ENCODE measurements at regions not wholly inside any gene's neighbourhood (a gene's known extent, or its start where the extent isn't known, plus 50 kb on each side); places are given as distances from the start of the nearest gene placed in this dataset.

- Histone ChIP-seq H3K27me3 (ENCODE audit: insufficient read depth, low read length) (no peaks in the 10 kb centered on the region), H3K4me3 (ENCODE audit: low read length) (no peak overlapping the region), H3K9ac (ENCODE audit: low read depth, low read length) (no peak overlapping the region), H3K36me3 (ENCODE audit: insufficient read depth, low read depth, low read length) (no peaks in the 10 kb centered on the region), H3K9me3 (ENCODE audit: insufficient read depth, low read depth, low read length) (peaks cover 5% of the 10 kb centered on the region), H3K27ac (ENCODE audit: low read length) (no peak overlapping the region), H3K4me1 (ENCODE audit: insufficient read depth, low read length) (0 out of 2 replicates have a peak, but pooled peaks cover 5% of the 10 kb centered on the region)
These were observed 670.3 kb downstream of the TLE4 start for GRCh38 chr9:80242022-80242421.

- Histone ChIP-seq H3K4me1 (ENCODE audit: insufficient read depth, low read length) (no peaks in the 10 kb centered on the region), H3K9me3 (ENCODE audit: insufficient read depth, low read depth, low read length) (no peaks in the 10 kb centered on the region), H3K4me3 (ENCODE audit: low read length) (no peak overlapping the region), H3K27me3 (ENCODE audit: insufficient read depth, low read length) (no peaks in the 10 kb centered on the region), H3K9ac (ENCODE audit: low read depth, low read length) (no peak overlapping the region), H3K36me3 (ENCODE audit: insufficient read depth, low read depth, low read length) (no peaks in the 10 kb centered on the region), H3K27ac (ENCODE audit: low read length) (no peak overlapping the region)
These were observed 664.0 kb downstream of the TLE4 start for GRCh38 chr9:80235752-80236151.

- H3K27me3 ChIP-seq (ENCODE audit: insufficient read depth, low read length) = no peaks in the 10 kb centered on the region
- no peaks in the 10 kb centered on the region for H3K4me1 ChIP-seq (ENCODE audit: insufficient read depth, low read length)
- H3K9me3 ChIP-seq (ENCODE audit: insufficient read depth, low read depth, low read length) = no peaks in the 10 kb centered on the region
- H3K36me3 ChIP-seq (ENCODE audit: insufficient read depth, low read depth, low read length) = no peaks in the 10 kb centered on the region
- H3K4me3 ChIP-seq (ENCODE audit: low read length) = no peak overlapping the region
- no peak overlapping the region for H3K9ac ChIP-seq (ENCODE audit: low read depth, low read length)
- no peak overlapping the region for H3K27ac ChIP-seq (ENCODE audit: low read length)
These were observed 662.1 kb downstream of the TLE4 start for GRCh38 chr9:80233906-80234305.

- H3K27me3 ChIP-seq (ENCODE audit: insufficient read depth, low read length) = no peaks in the 10 kb centered on the region
- H3K9ac ChIP-seq (ENCODE audit: low read depth, low read length) = no peak overlapping the region
- no peaks in the 10 kb centered on the region for H3K4me1 ChIP-seq (ENCODE audit: insufficient read depth, low read length)
- H3K27ac ChIP-seq (ENCODE audit: low read length) = no peak overlapping the region
- H3K9me3 ChIP-seq (ENCODE audit: insufficient read depth, low read depth, low read length) = no peaks in the 10 kb centered on the region
- no peaks in the 10 kb centered on the region for H3K36me3 ChIP-seq (ENCODE audit: insufficient read depth, low read depth, low read length)
- no peak overlapping the region for H3K4me3 ChIP-seq (ENCODE audit: low read length)
These were observed 661.5 kb downstream of the TLE4 start for GRCh38 chr9:80233102-80233843.

GRCh38 chr9:80231318-80232236 lies 659.8 kb downstream of the TLE4 start:
- no peak overlapping the region for H3K4me3 ChIP-seq (ENCODE audit: low read length)
- no peaks in the 10 kb centered on the region for H3K36me3 ChIP-seq (ENCODE audit: insufficient read depth, low read depth, low read length)
- no peak overlapping the region for H3K27ac ChIP-seq (ENCODE audit: low read length)
- H3K27me3 ChIP-seq (ENCODE audit: insufficient read depth, low read length) = no peaks in the 10 kb centered on the region
- no peaks in the 10 kb centered on the region for H3K9me3 ChIP-seq (ENCODE audit: insufficient read depth, low read depth, low read length)
- no peak overlapping the region for H3K9ac ChIP-seq (ENCODE audit: low read depth, low read length)
- H3K4me1 ChIP-seq (ENCODE audit: insufficient read depth, low read length) = no peaks in the 10 kb centered on the region

- Histone ChIP-seq H3K36me3 (ENCODE audit: insufficient read depth, low read depth, low read length) (no peaks in the 10 kb centered on the region), H3K27ac (ENCODE audit: low read length) (no peak overlapping the region), H3K9ac (ENCODE audit: low read depth, low read length) (no peak overlapping the region), H3K4me1 (ENCODE audit: insufficient read depth, low read length) (no peaks in the 10 kb centered on the region), H3K4me3 (ENCODE audit: low read length) (no peak overlapping the region), H3K27me3 (ENCODE audit: insufficient read depth, low read length) (no peaks in the 10 kb centered on the region), H3K9me3 (ENCODE audit: insufficient read depth, low read depth, low read length) (no peaks in the 10 kb centered on the region)
These were observed 652.1 kb downstream of the TLE4 start for GRCh38 chr9:80223897-80224296.

- no peak overlapping the region for H3K27ac ChIP-seq (ENCODE audit: low read length)
These were observed 650.9 kb downstream of the TLE4 start for GRCh38 chr9:80222466-80223169.

GRCh38 chr9:80218328-80218727 lies 646.6 kb downstream of the TLE4 start:
- H3K27me3 ChIP-seq (ENCODE audit: insufficient read depth, low read length) = no peaks in the 10 kb centered on the region
- no peaks in the 10 kb centered on the region for H3K4me1 ChIP-seq (ENCODE audit: insufficient read depth, low read length)
- no peaks in the 10 kb centered on the region for H3K9me3 ChIP-seq (ENCODE audit: insufficient read depth, low read depth, low read length)
- H3K27ac ChIP-seq (ENCODE audit: low read length) = no peak overlapping the region
- no peak overlapping the region for H3K4me3 ChIP-seq (ENCODE audit: low read length)
- no peaks in the 10 kb centered on the region for H3K36me3 ChIP-seq (ENCODE audit: insufficient read depth, low read depth, low read length)
- no peak overlapping the region for H3K9ac ChIP-seq (ENCODE audit: low read depth, low read length)

More at GRCh38 chr9:80222466-80223169, 650.9 kb downstream of the TLE4 start:
- H3K9ac ChIP-seq (ENCODE audit: low read depth, low read length) = no peak overlapping the region
- no peaks in the 10 kb centered on the region for H3K9me3 ChIP-seq (ENCODE audit: insufficient read depth, low read depth, low read length)
- H3K36me3 ChIP-seq (ENCODE audit: insufficient read depth, low read depth, low read length) = no peaks in the 10 kb centered on the region
- no peaks in the 10 kb centered on the region for H3K4me1 ChIP-seq (ENCODE audit: insufficient read depth, low read length)
- no peak overlapping the region for H3K4me3 ChIP-seq (ENCODE audit: low read length)
- H3K27me3 ChIP-seq (ENCODE audit: insufficient read depth, low read length) = no peaks in the 10 kb centered on the region

- H3K27ac ChIP-seq (ENCODE audit: low read length) = no peak overlapping the region
- no peaks in the 10 kb centered on the region; the same call in 1 of the 2 replicates for H3K9me3 ChIP-seq (ENCODE audit: insufficient read depth, low read depth, low read length)
- no peaks in the 10 kb centered on the region for H3K27me3 ChIP-seq (ENCODE audit: insufficient read depth, low read length)
These were observed 641.8 kb downstream of the TLE4 start for GRCh38 chr9:80213613-80214012.

GRCh38 chr9:80208696-80209095 lies 636.9 kb downstream of the TLE4 start:
- H3K4me1 ChIP-seq (ENCODE audit: insufficient read depth, low read length) = no peaks in the 10 kb centered on the region
- no peaks in the 10 kb centered on the region for H3K27me3 ChIP-seq (ENCODE audit: insufficient read depth, low read length)
- H3K9ac ChIP-seq (ENCODE audit: low read depth, low read length) = no peak overlapping the region
- no peak overlapping the region for H3K4me3 ChIP-seq (ENCODE audit: low read length)
- H3K36me3 ChIP-seq (ENCODE audit: insufficient read depth, low read depth, low read length) = no peaks in the 10 kb centered on the region
- no peak overlapping the region for H3K27ac ChIP-seq (ENCODE audit: low read length)
- H3K9me3 ChIP-seq (ENCODE audit: insufficient read depth, low read depth, low read length) = no peaks in the 10 kb centered on the region; the same call in 1 of the 2 replicates

More at GRCh38 chr9:80213613-80214012, 641.8 kb downstream of the TLE4 start:
- no peak overlapping the region for H3K9ac ChIP-seq (ENCODE audit: low read depth, low read length)
- no peak overlapping the region for H3K4me3 ChIP-seq (ENCODE audit: low read length)
- no peaks in the 10 kb centered on the region for H3K36me3 ChIP-seq (ENCODE audit: insufficient read depth, low read depth, low read length)
- H3K4me1 ChIP-seq (ENCODE audit: insufficient read depth, low read length) = no peaks in the 10 kb centered on the region

- Histone ChIP-seq H3K36me3 (ENCODE audit: insufficient read depth, low read depth, low read length) (no peaks in the 10 kb centered on the region), H3K9ac (ENCODE audit: low read depth, low read length) (no peak overlapping the region), H3K27me3 (ENCODE audit: insufficient read depth, low read length) (no peaks in the 10 kb centered on the region), H3K27ac (ENCODE audit: low read length) (no peak overlapping the region), H3K9me3 (ENCODE audit: insufficient read depth, low read depth, low read length) (no peaks in the 10 kb centered on the region), H3K4me3 (ENCODE audit: low read length) (no peak overlapping the region), H3K4me1 (ENCODE audit: insufficient read depth, low read length) (no peaks in the 10 kb centered on the region)
These were observed 632.3 kb downstream of the TLE4 start for GRCh38 chr9:80204054-80204453.

Measured in iPS-20b (cell line).